GM12878 (cell line): ENCODE measurements at regions not wholly inside any gene's neighbourhood (a gene's known extent, or its start where the extent isn't known, plus 50 kb on each side); places are given as distances from the start of the nearest gene placed in this dataset.

Experiments
- ATAC-seq: fragments of 200-7000 bp; cut with Tn5 transposase; 3 replicates; pipeline ENCODE4 v1.9.1; 2020; ENCODE audit warnings: mild to moderate bottlenecking, moderate library complexity
- BruUV-seq: library from RNA; stranded (reverse); fragments of 400-500 nt; replicated peaks from 2 replicates; lab custom pipeline; 2021; lab: Mats Ljungman, UMichigan
- CTCF ChIA-PET: fragments of 300-600 bp; sonication (Branson Sonifier 250); formaldehyde crosslinking; extraction: SDS; loops from one replicate; lab custom pipeline; 2021; ENCODE audit warnings: inconsistent platforms; lab: Yijun Ruan, JAX
- POLR2A ChIA-PET: fragments of 350-600 bp; formaldehyde crosslinking; extraction: SDS; loops from one replicate; lab custom pipeline; 2021; ENCODE audit warnings: inconsistent platforms; lab: Charles Lee
- RAD21 ChIA-PET: fragments of 300-600 bp; sonication (Branson Sonifier 250); formaldehyde crosslinking; loops from one replicate; lab custom pipeline; 2023; ENCODE audit warnings: antibody characterized with exemption; ENCODE audit not compliant: unreplicated experiment; lab: Charles Lee
- SMC1A ChIA-PET: fragments of 300-600 bp; sonication (Branson Sonifier 250); formaldehyde crosslinking; loops from one replicate; lab custom pipeline; 2023; ENCODE audit not compliant: unreplicated experiment, uncharacterized antibody; lab: Charles Lee
- DNase-seq: peaks from one replicate; pipeline ENCODE4 v3.0.0-alpha.2; 2011; ENCODE audit warnings: low read depth, low spot score
- FAIRE-seq: peaks from 3 replicates; lab custom pipeline; 2011; peaks lifted over from hg19 to GRCh38; lab: Jason Lieb, UNC
- H2AFZ ChIP-seq: 2 replicates; pipeline ENCODE4 v1.6.0; 2011; ENCODE audit warnings: low read depth, low read length, control low read depth; ENCODE audit not compliant: control insufficient read depth
- H3K27ac ChIP-seq: 2 replicates; pipeline ENCODE4 v1.5.1; 2011; ENCODE audit warnings: control low read depth; ENCODE audit not compliant: control insufficient read depth, insufficient read depth
- H3K27me3 ChIP-seq, 2 experiments: replicated peaks in 1 of 2; 2 replicates each; pipeline versions ENCODE4 v1.6.0 to v1.6.1; 2011; ENCODE audit warnings: low read length in 1 of 2; ENCODE audit not compliant: control insufficient read depth in 2 of 2, insufficient read depth in 2 of 2
- H3K36me3 ChIP-seq, 2 experiments: 2 replicates each; pipeline ENCODE4 v1.5.1; 2011; ENCODE audit warnings: low read length in 1 of 2; ENCODE audit not compliant: control insufficient read depth in 2 of 2, insufficient read depth in 2 of 2
- H3K4me1 ChIP-seq: 2 replicates; pipeline ENCODE4 v1.6.1; 2011; ENCODE audit warnings: mild to moderate bottlenecking, low read length, moderate library complexity, mixed read lengths; ENCODE audit not compliant: control insufficient read depth, insufficient read depth
- H3K4me2 ChIP-seq: 2 replicates; pipeline ENCODE4 v1.6.0; 2011; ENCODE audit warnings: control low read depth; ENCODE audit not compliant: control insufficient read depth, insufficient read depth
- H3K4me3 ChIP-seq: fragments of 200-600 bp; sonication (generic); 2 replicates; pipeline ENCODE4 v1.5.1; 2016
- H3K79me2 ChIP-seq: 2 replicates; pipeline ENCODE4 v1.6.0; 2011; ENCODE audit warnings: low read length; ENCODE audit not compliant: control insufficient read depth, insufficient read depth
- H3K9ac ChIP-seq: 2 replicates; pipeline ENCODE4 v1.8.0; 2011; ENCODE audit warnings: low read length, control low read depth, mixed read lengths; ENCODE audit not compliant: control insufficient read depth, insufficient read depth
- H3K9me3 ChIP-seq: replicated peaks from 3 replicates; pipeline ENCODE4 v1.5.1; 2011; ENCODE audit warnings: mild to moderate bottlenecking, low read length; ENCODE audit not compliant: control insufficient read depth, insufficient read depth
- H4K20me1 ChIP-seq: 2 replicates; pipeline ENCODE4 v1.6.0; 2011; ENCODE audit not compliant: control insufficient read depth, insufficient read depth
- ASH2L ChIP-seq: fragments of 300-600, 200-600 bp; sonication (generic); IDR thresholded peaks from 2 replicates; pipeline ENCODE4 v1.6.1; 2017; ENCODE audit warnings: low read depth, mild to moderate bottlenecking, borderline replicate concordance
- BHLHE40 ChIP-seq, 2 experiments: fragments of 450-650 bp in 1 of 2; IDR thresholded peaks; 2 replicates each; pipeline ENCODE4 v1.6.1; 2011 to 2017; ENCODE audit warnings: low read depth in 2 of 2, borderline replicate concordance in 1 of 2, improper control_type of control experiment in 1 of 2, low read length in 1 of 2, mild to moderate bottlenecking in 1 of 2
- CHD4 ChIP-seq: fragments of 200-600 bp; sonication (generic); IDR thresholded peaks from 2 replicates; pipeline ENCODE4 v1.6.1; 2016; ENCODE audit warnings: mild to moderate bottlenecking
- CREM ChIP-seq: IDR thresholded peaks from 2 replicates; pipeline ENCODE4 v1.6.1; 2014; ENCODE audit warnings: antibody characterized with exemption, low read depth
- EP300 ChIP-seq, 2 experiments: fragments of 150-350 bp in 1 of 2; IDR thresholded peaks; 2 replicates each; pipeline ENCODE4 v1.6.1; 2011 to 2012; ENCODE audit warnings: low read depth in 2 of 2, low read length in 2 of 2, borderline replicate concordance in 1 of 2, improper control_type of control experiment in 1 of 2, inconsistent platforms in 1 of 2; ENCODE audit not compliant: control insufficient read depth in 1 of 2
- ETV6 ChIP-seq, 2 experiments: fragments of 450-650 bp in 1 of 2; IDR thresholded peaks in 1 of 2; conservative IDR thresholded peaks in 1 of 2; 2 replicates each; pipeline ENCODE4 v1.6.1; 2014; ENCODE audit warnings: antibody characterized with exemption in 1 of 2, borderline replicate concordance in 1 of 2, low read depth in 1 of 2, mild to moderate bottlenecking in 1 of 2, moderate library complexity in 1 of 2
- HCFC1 ChIP-seq: fragments of 150-350 bp; IDR thresholded peaks from 2 replicates; pipeline ENCODE4 v1.6.1; 2014; ENCODE audit warnings: low read length
- IKZF2 ChIP-seq, 2 experiments: fragments of 450-650 bp; IDR thresholded peaks; 2 replicates each; pipeline ENCODE4 v1.6.1; 2017; ENCODE audit warnings: mild to moderate bottlenecking in 2 of 2, moderate library complexity in 2 of 2
- JUNB ChIP-seq: IDR thresholded peaks from 2 replicates; pipeline ENCODE4 v1.6.1; 2016; ENCODE audit warnings: antibody characterized with exemption, mild to moderate bottlenecking
- LARP7 ChIP-seq: fragments of 450-650 bp; IDR thresholded peaks from 2 replicates; pipeline ENCODE4 v1.6.1; 2017; ENCODE audit warnings: mild to moderate bottlenecking
- MEF2B ChIP-seq: fragments of 450-650 bp; IDR thresholded peaks from 2 replicates; pipeline ENCODE4 v1.6.1; 2018; ENCODE audit warnings: mild to moderate bottlenecking, moderate library complexity; ENCODE audit not compliant: partially characterized antibody, poor library complexity, severe bottlenecking
- MTA2 ChIP-seq: fragments of 450-650 bp; IDR thresholded peaks from 2 replicates; pipeline ENCODE4 v1.6.1; 2016; ENCODE audit warnings: low read depth, mild to moderate bottlenecking, moderate library complexity
- PML ChIP-seq: IDR thresholded peaks from 2 replicates; pipeline ENCODE4 v1.6.1; 2012; ENCODE audit warnings: low read length, inconsistent platforms
- ZNF384 ChIP-seq: IDR thresholded peaks from 2 replicates; pipeline ENCODE4 v1.6.1; 2012; ENCODE audit warnings: low read depth, mild to moderate bottlenecking, low read length, improper control_type of control experiment, borderline replicate concordance
- ZZZ3 ChIP-seq: IDR thresholded peaks from 2 replicates; pipeline ENCODE4 v1.6.1; 2011; ENCODE audit warnings: low read depth; ENCODE audit not compliant: control insufficient read depth, insufficient read length
- WGBS: methylation state at CpG from one replicate; pipeline ENCODE4 v1.1.6; 2016; ENCODE audit warnings: low lambda C conversion rate; ENCODE audit not compliant: insufficient replicate concordance, insufficient coverage; ENCODE audit errors: missing lambda C conversion rate; 5-methylcytosine and 5-hydroxymethylcytosine counted together
- in situ Hi-C: fragments of 300-500 bp; cut with MboI; formaldehyde crosslinking; loops from 9 replicates; pipeline ENCODE4 v1.14.3; 2018; ENCODE audit warnings: mixed read lengths
- intact Hi-C: fragments of 100-400 bp; cut with micrococcal nuclease; formaldehyde crosslinking; loops from one replicate; pipeline ENCODE4 v1.14.2; 2022; ENCODE audit not compliant: unreplicated experiment
- TF ChIP-seq, protein P1 (sequence below): IDR thresholded peaks from 2 replicates; pipeline ENCODE4 v1.6.1; 2012; ENCODE audit warnings: improper control_type of control experiment, low read depth, low read length; ENCODE audit not compliant: insufficient replicate concordance
- TF ChIP-seq, protein P2 (sequence below): fragments of 450-650 bp; IDR thresholded peaks from 2 replicates; pipeline ENCODE4 v1.6.1; 2017; ENCODE audit warnings: mild to moderate bottlenecking, low read depth, inconsistent platforms; ENCODE audit not compliant: poor library complexity, severe bottlenecking

DNA sequence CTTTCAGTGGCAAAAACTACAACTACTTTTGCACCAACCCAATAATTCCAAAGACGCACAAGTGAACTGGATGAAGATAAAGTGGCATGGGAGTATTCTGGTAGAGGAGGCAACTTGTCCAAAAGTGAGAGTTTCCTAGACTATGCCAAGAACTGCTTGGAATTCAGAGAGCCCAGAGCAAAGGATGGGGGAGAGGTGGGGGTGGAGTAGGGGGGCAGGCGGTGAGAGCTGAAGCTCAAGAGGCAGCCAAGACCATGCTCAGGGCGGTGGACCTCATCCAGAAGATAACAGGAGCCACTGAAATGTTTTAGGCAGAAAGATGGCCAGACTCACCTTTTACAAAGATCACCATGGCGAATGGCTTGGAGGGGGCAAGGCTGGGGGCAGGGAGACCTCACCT, 242.5 kb downstream of the SEC61B start:
- TF ChIP-seq EP300 (IDR thresholded peaks at IDR 0.05; ENCODE audit: borderline replicate concordance in 1 of 2, control insufficient read depth in 1 of 2, low read depth in 2 of 2, low read length in 2 of 2) (no peak), MEF2B (no peak), PML (no peak), ZZZ3 (no peak), HCFC1 (no peak), CREM (no peak), ASH2L (no peak), IKZF2 (IDR thresholded peaks at IDR 0.05) (no peak), BHLHE40 (IDR thresholded peaks at IDR 0.05; ENCODE audit: borderline replicate concordance in 1 of 2, low read depth in 2 of 2, low read length in 1 of 2) (no peak), CHD4 (no peak), ZNF384 (no peak), LARP7 (no peak), MTA2 (no peak), JUNB (no peak), ETV6 (conservative IDR thresholded peaks at IDR 0.05 in 1 of 2, IDR thresholded peaks at IDR 0.05 in 1 of 2; ENCODE audit: borderline replicate concordance in 1 of 2, low read depth in 1 of 2) (no peak)
- TF ChIP-seq, protein P1, sequence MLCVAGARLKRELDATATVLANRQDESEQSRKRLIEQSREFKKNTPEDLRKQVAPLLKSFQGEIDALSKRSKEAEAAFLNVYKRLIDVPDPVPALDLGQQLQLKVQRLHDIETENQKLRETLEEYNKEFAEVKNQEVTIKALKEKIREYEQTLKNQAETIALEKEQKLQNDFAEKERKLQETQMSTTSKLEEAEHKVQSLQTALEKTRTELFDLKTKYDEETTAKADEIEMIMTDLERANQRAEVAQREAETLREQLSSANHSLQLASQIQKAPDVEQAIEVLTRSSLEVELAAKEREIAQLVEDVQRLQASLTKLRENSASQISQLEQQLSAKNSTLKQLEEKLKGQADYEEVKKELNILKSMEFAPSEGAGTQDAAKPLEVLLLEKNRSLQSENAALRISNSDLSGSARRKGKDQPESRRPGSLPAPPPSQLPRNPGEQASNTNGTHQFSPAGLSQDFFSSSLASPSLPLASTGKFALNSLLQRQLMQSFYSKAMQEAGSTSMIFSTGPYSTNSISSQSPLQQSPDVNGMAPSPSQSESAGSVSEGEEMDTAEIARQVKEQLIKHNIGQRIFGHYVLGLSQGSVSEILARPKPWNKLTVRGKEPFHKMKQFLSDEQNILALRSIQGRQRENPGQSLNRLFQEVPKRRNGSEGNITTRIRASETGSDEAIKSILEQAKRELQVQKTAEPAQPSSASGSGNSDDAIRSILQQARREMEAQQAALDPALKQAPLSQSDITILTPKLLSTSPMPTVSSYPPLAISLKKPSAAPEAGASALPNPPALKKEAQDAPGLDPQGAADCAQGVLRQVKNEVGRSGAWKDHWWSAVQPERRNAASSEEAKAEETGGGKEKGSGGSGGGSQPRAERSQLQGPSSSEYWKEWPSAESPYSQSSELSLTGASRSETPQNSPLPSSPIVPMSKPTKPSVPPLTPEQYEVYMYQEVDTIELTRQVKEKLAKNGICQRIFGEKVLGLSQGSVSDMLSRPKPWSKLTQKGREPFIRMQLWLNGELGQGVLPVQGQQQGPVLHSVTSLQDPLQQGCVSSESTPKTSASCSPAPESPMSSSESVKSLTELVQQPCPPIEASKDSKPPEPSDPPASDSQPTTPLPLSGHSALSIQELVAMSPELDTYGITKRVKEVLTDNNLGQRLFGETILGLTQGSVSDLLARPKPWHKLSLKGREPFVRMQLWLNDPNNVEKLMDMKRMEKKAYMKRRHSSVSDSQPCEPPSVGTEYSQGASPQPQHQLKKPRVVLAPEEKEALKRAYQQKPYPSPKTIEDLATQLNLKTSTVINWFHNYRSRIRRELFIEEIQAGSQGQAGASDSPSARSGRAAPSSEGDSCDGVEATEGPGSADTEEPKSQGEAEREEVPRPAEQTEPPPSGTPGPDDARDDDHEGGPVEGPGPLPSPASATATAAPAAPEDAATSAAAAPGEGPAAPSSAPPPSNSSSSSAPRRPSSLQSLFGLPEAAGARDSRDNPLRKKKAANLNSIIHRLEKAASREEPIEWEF, result no peak
- TF ChIP-seq, protein P2, sequence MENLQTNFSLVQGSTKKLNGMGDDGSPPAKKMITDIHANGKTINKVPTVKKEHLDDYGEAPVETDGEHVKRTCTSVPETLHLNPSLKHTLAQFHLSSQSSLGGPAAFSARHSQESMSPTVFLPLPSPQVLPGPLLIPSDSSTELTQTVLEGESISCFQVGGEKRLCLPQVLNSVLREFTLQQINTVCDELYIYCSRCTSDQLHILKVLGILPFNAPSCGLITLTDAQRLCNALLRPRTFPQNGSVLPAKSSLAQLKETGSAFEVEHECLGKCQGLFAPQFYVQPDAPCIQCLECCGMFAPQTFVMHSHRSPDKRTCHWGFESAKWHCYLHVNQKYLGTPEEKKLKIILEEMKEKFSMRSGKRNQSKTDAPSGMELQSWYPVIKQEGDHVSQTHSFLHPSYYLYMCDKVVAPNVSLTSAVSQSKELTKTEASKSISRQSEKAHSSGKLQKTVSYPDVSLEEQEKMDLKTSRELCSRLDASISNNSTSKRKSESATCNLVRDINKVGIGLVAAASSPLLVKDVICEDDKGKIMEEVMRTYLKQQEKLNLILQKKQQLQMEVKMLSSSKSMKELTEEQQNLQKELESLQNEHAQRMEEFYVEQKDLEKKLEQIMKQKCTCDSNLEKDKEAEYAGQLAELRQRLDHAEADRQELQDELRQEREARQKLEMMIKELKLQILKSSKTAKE, result no peak
- CTCF ChIA-PET, result no interaction called here
- no TSS peak for BruUV-seq
- DNase-seq (no peak), ATAC-seq (no peak), FAIRE-seq (no peak)
- no peak overlapping the region for H3K4me3 ChIP-seq
- in situ Hi-C loops (no loop called here), intact Hi-C loops (no loop called here)
- SMC1A ChIA-PET, result interaction anchor here (2.1 kb wide), 1 partner anchor 8 kb away, joined by 6 read pairs; no protein-coding TSS in a partner anchor
- H3K36me3 ChIP-seq, result no peaks in the 10 kb centered on the region
- H3K9me3 ChIP-seq, result no peaks in the 10 kb centered on the region
- H3K4me1 ChIP-seq, result no peaks in the 10 kb centered on the region
- 39% methylated on average over 3 of the region's 4 CpGs for WGBS
- H3K27ac ChIP-seq, result no peak overlapping the region
- H3K4me2 ChIP-seq, result no peak overlapping the region
- no peaks in the 10 kb centered on the region for H4K20me1 ChIP-seq
- POLR2A ChIA-PET, result no interaction called here
- no peaks in the 10 kb centered on the region for H3K79me2 ChIP-seq
- RAD21 ChIA-PET, result no interaction called here
- no peaks in the 10 kb centered on the region for H3K27me3 ChIP-seq
- no peak overlapping the region for H2AFZ ChIP-seq
- H3K9ac ChIP-seq, result no peak overlapping the region
